Vagina (tissue), 2 donors: ENCODE measurements at regions not wholly inside any gene's neighbourhood (a gene's known extent, or its start where the extent isn't known, plus 50 kb on each side); places are given as distances from the start of the nearest gene placed in this dataset.

ENCODE experiments used
- CTCF ChIP-seq, 3 experiments: fragments of 450-650 bp in 2 of 3; fragments of 200-600 bp in 1 of 3; sonication (generic) in 1 of 3; IDR thresholded peaks; one replicate each; pipeline ENCODE4 v1.5.1; 2017 to 2019; ENCODE audit warnings: antibody characterized with exemption in 3 of 3, mild to moderate bottlenecking in 2 of 3, moderate library complexity in 2 of 3
- POLR2A ChIP-seq, 2 donors: fragments of 450-650 bp; IDR thresholded peaks; one replicate each; pipeline ENCODE4 v1.6.1; 2017; ENCODE audit warnings: antibody characterized with exemption in 2 of 2, mild to moderate bottlenecking in 2 of 2, moderate library complexity in 2 of 2

- TF ChIP-seq CTCF (IDR thresholded peaks at IDR 0.05) = no peak
- no peak for TF ChIP-seq POLR2A (IDR thresholded peaks at IDR 0.05)
These were observed 330.5 kb downstream of the RAPGEF2 start for GRCh38 chr4:159433337-159433736.
